NCI-H146 (cell line): ENCODE measurements at regions not wholly inside any gene's neighbourhood (a gene's known extent, or its start where the extent isn't known, plus 50 kb on each side); places are given as distances from the start of the nearest gene placed in this dataset.

Experiments used
- DNase-seq: peaks from one replicate; lab custom pipeline; 2025; lab: John Stamatoyannopoulos, UW

DNA sequence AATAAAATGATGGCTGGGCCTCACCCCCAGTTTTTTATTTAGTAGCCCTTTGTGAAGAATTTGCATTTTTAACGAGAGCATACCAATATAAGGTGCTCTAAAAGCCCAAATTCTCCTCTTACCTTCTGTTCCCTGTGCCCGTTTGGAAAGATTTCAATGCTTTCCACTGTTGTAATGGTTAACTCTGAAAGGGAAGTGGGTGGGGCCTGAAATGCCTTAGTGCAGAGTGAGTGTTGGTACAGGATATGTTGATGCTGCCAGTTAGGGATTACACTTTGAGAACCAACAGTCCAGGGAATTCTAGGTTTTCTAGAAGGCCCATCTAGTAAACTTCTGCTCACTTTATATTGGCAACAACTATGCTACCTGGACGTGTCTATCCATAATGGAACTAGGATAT, 562.7 kb upstream of the NRSN1 start:
- no peak for DNase-seq

DNA sequence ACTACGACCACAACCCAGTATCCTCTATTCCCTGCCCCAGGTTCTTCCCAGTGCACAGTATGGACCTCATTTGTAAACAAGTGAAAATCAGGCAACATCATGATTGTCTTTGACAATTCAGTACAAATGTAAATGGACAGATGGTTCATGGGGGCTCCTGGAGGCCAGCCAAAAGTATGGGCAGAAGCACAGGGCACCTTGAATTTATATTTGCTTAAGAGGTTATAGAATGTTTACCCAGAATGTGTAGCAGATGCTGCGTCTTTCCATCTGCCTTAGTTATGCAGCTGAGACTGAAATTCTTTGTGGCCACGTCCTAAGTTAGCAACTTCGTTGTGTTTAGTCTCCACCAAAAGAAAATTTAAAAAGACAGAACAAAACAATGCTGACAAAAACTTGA, 559.6 kb upstream of the NRSN1 start:
- peak; percentile 75 for DNase-seq

DNA sequence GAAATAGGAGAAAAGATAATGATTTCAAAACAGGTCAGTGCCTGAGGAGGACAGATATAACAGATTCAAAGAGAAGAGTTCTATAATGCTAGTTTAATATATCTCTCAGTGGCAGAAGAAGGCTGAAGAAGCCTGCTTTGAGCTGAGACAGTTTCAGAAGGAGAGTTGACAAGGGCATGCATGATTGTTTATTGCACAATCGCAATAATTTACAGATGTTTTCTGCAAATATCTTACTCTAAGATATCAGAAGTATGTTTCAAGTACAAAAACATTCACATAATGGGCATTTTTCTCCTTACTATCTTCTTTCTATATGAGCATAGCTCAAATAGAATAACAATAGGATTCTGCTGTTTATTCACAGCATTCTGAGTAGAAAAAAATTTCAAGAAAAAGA, 557.7 kb upstream of the NRSN1 start:
- no peak for DNase-seq

DNA sequence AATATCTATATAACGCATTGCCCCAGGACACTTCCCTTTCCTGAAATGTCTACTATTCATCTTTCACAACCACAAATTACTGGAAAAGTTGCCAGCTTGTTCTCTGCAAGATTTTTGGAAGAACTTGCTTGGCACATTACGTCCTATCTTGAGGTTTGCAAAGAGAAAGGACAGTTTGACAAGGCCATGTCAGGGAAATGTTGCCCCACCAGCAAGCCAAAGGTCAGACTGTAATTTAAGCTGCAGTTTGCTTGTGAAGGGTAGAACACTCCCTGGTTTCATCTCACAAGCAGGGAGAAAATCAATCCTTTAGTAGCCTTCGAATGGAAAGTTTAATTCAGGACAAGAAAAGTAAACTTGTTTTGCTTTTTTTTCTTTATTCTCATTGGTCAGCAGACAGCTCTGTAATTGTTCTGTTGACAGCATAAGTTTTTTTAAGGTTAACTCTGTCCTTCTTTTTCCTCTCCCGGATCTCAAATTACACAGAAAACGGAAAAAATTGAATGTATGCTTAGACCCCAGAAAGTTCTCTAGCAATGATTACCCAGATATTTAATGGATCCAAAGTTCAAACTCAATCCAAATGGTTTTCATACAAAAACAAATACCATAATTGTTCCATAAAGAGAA, 541.8 kb upstream of the NRSN1 start:
- DNase-seq = no peak

DNA sequence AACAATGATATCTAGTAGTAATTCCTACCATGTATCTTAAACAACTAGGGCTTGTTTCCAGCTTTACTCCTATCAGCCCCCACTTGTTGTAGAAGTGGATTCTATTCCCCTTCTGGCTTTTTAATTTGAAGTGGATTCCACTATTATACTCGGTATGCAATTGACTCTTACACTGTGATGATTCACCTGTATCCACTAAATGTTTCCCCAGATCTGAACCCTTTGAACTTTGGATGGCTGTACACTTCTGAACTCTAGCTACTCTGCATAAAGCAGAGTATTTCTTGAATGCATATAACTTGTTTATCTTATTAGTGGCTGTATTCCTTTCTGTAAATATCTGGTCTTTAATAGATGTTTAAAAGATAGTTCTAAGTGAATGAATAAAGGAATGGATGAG, 538.4 kb upstream of the NRSN1 start:
- DNase-seq = no peak

DNA sequence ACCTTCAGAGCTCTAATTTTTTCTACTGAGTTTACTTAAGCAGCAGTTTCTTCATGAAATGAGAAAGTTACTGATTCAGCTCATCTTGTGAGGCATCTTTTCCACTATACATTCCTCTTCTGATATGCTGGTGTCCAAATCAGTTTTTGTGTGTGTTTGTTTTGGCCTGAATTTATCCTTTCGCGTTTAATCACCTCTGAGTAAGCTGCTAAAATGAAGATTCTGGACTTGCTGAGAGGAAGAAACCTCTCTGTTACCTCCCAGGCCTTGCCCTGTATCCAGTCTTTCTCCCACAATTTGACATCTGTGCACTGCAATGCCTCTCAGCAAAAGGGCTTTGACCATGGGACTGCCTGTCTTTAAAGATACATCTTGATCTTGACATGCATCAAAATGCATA, 536.2 kb upstream of the NRSN1 start:
- DNase-seq = no peak

DNA sequence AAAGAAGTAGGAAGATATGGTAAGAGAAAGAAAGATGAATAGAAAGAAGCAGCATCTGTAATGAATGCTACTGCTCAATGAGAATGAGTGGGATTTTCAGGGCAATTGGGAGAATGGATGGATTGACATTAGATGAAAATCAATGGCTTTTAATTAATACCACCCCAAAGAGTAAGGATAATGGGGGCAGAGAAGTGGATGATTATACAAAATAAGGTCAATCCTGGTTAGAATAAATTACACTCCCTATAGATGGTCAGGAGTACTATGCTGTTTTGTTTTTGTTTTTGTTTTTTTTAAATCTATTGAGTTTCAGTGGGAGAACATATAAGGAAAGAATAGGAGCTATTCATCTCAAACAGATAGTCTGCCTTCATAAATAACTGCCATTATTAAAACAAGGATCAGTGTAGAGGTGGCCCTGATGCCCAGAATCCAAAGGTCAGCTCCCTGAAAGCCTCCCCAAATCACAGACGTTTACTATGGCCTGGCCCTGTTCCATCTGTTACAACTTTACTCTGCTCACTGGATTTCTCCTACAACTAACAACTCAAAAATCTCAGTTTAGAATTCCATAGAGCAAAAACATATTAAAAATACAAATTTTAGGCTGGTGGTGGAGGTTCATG, 535.4 kb upstream of the NRSN1 start:
- DNase-seq = no peak

DNA sequence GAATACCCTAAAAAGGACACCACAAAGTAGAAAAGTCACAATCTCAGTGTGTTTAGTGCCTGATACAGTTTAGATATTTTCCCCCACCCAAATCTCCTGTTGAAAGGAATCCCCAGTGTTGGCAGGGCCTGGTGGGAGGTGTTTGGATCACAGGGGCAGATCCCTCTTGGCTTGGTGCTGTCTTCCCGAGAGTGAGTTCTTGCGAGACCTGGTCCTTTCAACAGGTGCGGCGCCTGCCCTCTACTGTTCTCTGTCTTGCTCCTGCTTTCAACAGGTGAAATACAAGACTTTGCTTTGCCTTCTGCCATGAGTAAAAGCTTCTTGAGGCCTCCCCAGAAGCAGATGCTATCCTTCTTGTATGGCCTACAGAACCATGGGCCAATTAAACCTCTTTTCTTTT, 534.3 kb upstream of the NRSN1 start:
- DNase-seq = no peak

DNA sequence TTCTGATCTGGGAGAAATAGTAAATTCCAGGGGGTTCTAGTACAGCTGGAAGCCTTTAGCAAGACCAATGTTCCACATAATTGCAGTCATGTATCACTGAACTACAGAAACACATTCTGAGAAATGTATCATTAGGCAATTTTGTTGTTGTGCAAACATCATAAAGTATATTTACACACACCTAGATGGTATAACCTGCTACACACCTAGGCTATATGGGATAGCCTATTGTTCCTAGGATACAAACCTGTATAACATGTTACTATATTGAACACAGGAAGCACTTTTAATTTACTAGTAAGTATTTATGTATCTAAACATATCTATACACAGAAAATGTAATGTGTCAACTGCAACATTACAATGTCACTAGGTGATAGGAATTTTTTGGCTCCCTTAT, 525.9 kb upstream of the NRSN1 start:
- no peak for DNase-seq

DNA sequence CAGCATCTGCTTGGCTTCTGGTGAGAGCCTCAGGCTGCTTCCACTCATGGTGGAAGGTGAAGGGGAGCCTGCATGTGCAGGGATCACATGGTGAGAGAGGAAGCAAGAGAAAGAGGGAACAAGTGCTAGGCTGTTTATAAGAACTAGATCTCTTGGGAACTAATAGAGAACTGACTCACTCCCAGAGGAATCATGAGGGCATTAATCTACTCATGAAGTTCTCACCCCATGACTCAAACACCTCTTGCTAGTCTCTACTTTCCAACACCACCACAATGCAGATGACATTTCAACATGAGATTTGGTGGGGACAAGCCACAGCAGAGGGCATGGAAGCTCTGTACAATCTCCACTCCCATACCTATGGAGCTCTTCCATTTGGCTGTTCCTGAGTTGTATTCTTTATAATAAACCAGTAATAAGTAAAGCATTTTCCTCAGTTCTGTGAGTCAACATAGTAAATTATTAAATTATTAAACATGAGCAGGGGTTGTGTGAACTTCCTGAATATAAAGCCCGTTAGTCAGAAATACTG, 524.1 kb upstream of the NRSN1 start:
- no peak for DNase-seq

DNA sequence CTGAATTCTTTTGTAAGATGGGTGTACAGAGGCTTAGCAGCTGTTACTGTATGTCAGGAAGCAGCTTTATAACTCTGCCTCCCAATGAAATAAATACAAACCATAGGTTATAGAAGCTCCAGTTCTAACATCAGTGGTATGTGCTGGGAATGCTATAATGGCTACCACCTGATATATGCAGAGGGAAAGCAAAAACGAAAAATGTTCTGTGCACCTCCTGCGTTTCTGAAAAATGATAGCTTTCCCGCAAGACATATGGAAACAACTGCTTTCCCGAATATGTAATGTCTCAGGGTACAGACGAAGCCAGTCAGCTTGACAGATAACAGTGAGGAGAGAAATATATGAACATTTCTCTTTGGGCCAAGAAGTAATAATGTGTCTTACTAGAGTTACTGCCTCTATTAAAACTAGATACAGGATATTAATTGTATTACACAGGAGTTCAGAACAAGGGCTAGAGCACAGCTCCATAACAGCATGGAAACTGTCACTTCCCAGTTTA, 517.0 kb upstream of the NRSN1 start:
- DNase-seq = no peak

DNA sequence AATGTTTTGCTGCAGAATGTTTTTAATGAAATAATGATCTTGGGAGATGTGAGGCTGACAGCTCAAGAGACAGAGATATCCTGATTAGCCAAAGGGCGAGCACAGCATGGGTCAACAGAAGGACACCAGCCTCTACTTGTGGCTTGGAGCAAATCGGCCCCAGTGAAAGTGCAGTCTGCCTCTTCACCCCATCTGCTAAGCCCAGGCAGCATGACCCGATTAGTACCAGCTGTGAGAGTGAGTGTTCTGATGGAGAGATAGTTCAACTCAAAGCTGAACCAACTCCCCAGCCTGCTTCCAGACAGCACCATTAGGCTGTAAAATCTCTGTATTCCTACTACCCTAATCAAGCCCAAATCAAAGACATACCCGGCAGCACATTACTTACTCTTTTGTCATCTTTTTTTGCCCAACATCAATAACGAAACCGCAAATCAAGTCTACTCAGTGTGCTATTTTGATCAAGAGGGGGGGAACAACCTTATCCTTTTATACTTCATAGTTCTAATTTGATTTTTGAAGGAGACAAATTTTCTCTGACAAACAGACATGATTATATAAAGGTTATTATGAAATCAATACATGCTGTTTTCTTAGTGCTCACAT, 514.1 kb upstream of the NRSN1 start:
- DNase-seq = peak; percentile 40

DNA sequence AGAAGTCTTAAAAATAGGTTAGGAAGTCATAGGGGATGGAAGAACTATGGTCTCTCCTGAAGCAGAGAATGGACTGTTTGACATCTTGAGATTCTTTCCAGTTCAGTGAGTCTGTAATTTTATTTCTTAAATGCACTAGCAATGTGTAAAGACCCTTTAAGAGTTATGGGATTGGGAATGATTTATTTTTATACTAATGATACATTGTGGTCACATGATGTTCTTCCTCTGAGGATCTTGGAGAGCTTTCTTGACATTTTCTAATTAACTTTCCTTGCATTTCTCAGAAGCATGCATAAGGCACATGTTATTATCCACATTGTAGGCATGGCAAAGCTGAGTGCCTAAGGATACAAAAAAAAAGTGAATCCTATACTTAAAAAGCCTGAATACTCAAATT, 507.6 kb upstream of the NRSN1 start:
- no peak for DNase-seq

DNA sequence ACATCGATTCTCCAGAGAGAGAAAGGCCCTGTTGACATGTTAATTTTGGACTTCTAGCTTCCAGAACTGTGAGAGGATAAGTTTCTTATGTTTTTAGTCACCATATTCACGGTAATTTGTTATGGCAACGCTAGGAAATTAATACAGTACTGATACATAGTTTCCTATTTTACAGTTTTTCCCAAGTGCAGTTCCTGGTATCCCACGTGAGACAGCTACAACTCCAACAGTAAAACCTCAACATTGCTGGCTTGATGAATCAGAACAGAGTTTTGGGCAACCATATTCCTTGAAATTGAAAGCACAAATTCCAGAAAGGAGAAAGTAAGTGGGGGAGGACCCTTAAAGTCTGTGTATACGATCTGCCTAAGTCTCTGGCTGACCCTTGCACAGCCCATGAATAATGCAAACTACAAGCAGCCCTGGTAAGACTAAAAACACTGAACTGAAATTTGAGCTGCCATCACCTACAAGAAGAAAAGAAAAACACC, 505.1 kb upstream of the NRSN1 start:
- DNase-seq = no peak

DNA sequence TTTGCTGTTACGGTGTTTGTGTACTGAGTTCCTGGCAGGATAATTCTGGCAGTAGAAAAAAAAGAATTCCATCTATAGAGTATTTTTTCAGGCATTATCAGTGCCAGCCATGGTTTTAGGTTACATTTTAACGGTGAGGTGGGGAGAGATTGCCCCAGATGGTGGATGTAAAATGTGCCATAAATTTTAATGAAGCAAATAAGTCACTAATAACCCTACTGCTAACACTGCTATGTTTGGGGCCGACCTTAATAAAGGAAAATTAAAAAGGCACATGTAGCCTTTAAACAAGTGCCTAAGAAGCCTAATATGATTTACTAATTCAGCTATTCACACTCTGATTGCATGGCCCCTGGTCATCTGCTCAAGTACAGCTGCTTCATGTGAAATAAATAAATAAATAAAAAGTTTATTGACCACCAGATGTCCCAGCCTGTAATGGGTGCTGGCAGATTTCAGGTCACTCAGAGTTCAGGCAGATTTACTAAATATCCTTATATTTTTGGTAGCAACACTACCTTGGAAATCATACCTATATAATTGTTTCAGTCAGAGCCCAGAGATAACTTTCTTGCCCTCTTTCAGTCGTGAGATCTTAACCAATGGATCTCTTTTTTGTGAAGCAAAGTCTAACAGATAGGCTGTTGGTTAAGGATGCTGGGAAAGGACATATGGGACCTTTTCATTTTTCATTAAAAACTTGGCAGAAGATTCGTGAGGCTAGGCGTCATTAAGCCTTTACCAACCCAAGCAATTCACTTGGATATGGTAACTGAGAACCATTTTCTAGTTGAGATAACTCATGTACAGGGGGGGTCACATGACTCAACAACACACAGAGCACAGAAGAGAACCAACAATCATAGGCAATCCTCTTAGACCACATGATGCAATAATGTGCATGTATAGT, 495.0 kb upstream of the NRSN1 start:
- DNase-seq = peak; percentile 59

DNA sequence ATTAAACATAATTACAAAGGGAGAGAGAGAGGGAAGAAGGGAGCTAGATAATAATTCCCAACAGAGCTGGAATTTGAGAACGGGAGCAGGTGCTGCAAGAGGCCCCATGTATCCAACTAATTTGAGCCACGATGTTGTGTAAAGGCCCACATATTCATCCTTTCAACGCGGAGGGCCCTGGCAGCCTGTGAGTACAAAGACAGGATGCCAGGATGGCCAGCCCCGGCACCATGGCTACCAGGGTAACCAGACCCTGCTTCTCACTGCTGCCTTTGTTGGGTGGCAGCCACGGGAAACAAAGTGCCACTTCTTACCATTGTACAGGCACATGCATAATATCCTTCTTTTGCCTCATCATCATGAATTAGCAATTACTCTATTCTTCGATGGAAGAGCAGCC, 492.0 kb upstream of the NRSN1 start:
- peak; percentile 98 for DNase-seq

DNA sequence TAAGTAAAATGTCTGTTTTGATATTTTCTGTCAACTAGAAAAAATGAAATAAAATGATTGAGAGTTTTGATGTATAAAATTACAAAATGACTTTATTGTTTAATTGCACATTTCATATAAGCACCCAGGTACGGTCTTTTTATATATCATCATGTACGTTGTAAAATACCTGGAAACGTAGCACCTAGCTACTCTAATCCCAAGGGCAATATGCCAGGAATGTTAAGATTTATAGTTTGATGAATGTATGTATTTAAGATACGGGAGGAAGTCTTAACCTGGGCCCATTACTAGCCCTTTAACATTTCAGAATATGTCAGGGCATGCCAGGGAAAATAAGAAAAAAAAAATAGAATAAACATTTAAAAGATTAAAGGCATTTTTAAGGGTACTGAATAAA, 490.9 kb upstream of the NRSN1 start:
- DNase-seq = no peak

DNA sequence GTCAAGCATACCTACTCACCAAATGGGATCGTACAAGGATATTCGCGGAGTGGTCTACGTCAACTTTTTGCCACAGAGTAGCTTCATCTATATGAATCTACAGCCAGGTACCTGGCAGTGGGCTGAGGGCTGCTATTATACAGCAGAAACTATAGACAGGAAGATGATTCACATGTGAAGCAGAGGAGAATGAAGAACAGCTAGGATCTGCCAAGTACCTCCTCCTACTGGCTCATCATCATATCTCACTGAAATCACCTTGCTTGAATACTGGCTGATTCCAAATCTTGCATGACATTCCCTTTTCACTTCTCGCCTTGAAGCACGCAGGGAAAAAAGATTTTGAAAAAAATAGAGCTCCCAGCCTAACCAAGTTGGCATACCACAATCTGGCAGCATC, 488.7 kb upstream of the NRSN1 start:
- no peak for DNase-seq

DNA sequence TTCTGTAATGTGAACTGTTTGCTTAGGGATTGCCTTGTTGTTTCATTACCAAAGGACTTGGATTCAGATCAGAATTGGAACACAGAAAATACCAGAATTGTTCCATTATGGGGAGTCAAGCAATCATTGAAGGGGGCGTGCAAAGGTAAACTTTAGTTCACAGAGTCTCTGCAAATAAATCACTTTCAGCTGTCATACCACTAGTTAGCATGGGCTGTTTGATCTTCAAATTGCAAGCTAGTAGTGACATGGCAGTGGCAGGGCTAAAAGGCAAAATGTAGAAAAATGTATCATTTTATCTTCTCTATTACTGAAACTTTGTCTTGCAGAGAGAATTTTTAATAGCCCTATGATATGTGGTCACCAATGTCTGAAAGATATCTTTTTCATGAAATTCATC, 483.2 kb upstream of the NRSN1 start:
- no peak for DNase-seq

DNA sequence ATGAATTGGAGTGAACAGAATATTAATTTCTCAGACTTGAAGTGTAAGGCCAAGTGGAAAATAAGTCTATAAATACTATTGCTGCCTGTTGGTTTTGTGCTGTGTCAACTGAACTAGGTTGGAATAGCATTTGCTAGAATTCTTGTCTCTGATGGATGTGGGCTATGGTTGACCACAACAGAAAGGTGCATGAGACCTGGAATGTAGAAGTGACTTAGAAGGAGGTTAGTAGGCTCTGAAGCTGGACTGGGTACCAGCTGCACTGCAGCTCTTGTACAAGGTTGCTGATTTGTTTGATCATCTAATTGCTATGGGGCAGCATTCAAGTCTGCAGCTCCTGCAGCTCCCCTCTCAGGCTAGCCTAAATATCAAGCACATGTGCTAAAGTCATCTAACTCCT, 479.0 kb upstream of the NRSN1 start:
- DNase-seq = peak; percentile 80

DNA sequence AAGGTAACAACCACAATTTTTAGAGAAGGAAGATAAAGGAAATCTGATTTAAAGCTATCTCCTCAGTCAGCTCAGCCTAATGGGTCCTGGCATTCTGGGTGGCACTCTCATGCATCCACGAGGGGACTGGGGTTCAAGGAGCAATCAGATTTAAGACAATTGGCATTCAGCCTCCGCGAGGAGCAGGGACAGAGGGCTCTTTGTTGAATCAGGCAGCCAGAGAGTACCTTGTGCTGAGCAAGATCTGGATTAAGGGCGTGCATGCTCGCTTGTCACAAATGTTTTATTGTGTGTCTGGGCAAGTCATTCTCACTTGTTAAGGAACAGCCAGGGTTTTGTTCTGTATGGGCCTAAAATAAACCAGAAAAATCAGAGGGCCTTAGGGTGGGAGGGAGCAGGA, 475.3 kb upstream of the NRSN1 start:
- no peak for DNase-seq

DNA sequence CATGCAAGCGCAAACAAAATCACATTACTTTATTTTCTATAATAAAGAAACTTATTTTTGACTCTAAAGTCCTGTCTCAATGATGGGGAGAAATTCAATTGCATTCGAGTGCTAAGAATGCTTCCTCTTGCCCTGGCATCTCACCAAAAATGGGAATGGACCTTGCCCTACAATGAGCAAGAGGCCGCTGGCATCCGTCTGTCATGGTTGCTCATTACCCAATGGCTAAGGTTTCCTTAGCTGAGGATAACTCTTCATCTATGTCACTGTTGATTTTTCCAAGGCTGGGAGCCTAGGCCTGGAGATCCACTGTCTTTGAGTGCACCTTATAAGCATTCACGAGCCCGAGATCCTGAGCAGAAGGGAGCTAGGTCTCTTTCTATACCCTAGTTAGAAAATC, 471.3 kb upstream of the NRSN1 start:
- DNase-seq = no peak
